OCI-LY7 (cell line): ENCODE measurements at regions not wholly inside any gene's neighbourhood (a gene's known extent, or its start where the extent isn't known, plus 50 kb on each side); places are given as distances from the start of the nearest gene placed in this dataset.
"Not testable (repeated sequence)": the region's sequence is repeated elsewhere in the genome, so short reads cannot be mapped to it uniquely, and the experiment has no call there.

Source experiments
- BruUV-seq: library from RNA; stranded (reverse); fragments of 400-500 nt; replicated peaks from 2 replicates; lab custom pipeline; 2021; lab: Mats Ljungman, UMichigan
- CTCF ChIA-PET: fragments of 300-600 bp; sonication (Branson Sonifier 250); formaldehyde crosslinking; loops from one replicate; lab custom pipeline; 2022; ENCODE audit warnings: antibody characterized with exemption; ENCODE audit not compliant: unreplicated experiment; lab: Charles Lee
- POLR2A ChIA-PET: fragments of 300-600 bp; sonication (Branson Sonifier 250); formaldehyde crosslinking; loops from one replicate; lab custom pipeline; 2022; ENCODE audit warnings: antibody characterized with exemption; lab: Charles Lee
- DNase-seq: peaks from one replicate; pipeline ENCODE4 v3.0.0-alpha.2; 2015; ENCODE audit warnings: low spot score
- H2AFZ ChIP-seq: fragments of 200-600 bp; sonication (generic), shearing (Covaris generic); 2 replicates; pipeline ENCODE4 v1.6.1; 2014; ENCODE audit warnings: mild to moderate bottlenecking, antibody characterized with exemption, low read length, moderate library complexity
- H3K27ac ChIP-seq: fragments of 200-600 bp; sonication (generic); 2 replicates; pipeline ENCODE4 v1.5.1; 2014; ENCODE audit warnings: mixed run types, low read depth, mild to moderate bottlenecking, moderate library complexity, low read length, inconsistent platforms; ENCODE audit not compliant: poor library complexity, severe bottlenecking
- H3K36me3 ChIP-seq: fragments of 200-600 bp; sonication (generic); 2 replicates; pipeline ENCODE4 v1.6.1; 2014; ENCODE audit warnings: mild to moderate bottlenecking, antibody characterized with exemption, low read length, moderate library complexity, mixed read lengths; ENCODE audit not compliant: insufficient read depth
- H3K4me1 ChIP-seq: fragments of 200-600 bp; sonication (generic); 2 replicates; pipeline ENCODE4 v1.5.1; 2014; ENCODE audit warnings: mild to moderate bottlenecking, low read length; ENCODE audit not compliant: insufficient read depth, poor library complexity, severe bottlenecking
- H3K4me2 ChIP-seq: fragments of 200-600 bp; sonication (generic); 2 replicates; pipeline ENCODE4 v1.6.1; 2014; ENCODE audit warnings: mild to moderate bottlenecking, low read length
- H3K4me3 ChIP-seq: fragments of 200-600 bp; sonication (generic); 2 replicates; pipeline ENCODE4 v1.5.1; 2014; ENCODE audit warnings: mild to moderate bottlenecking, low read depth, low read length; ENCODE audit not compliant: poor library complexity, severe bottlenecking
- H3K79me2 ChIP-seq: fragments of 200-600 bp; sonication (generic); 2 replicates; pipeline ENCODE4 v1.6.1; 2016; ENCODE audit warnings: low read depth, mild to moderate bottlenecking, low read length, moderate library complexity, mixed read lengths; ENCODE audit not compliant: insufficient read depth
- H3K9me2 ChIP-seq: fragments of 200-600 bp; sonication (generic); 2 replicates; pipeline ENCODE4 v1.6.1; 2016; ENCODE audit warnings: mild to moderate bottlenecking, low read length, mixed read lengths; ENCODE audit not compliant: insufficient read depth
- H3K9me3 ChIP-seq: fragments of 200-600 bp; sonication (generic); 2 replicates; pipeline ENCODE4 v1.6.1; 2014; ENCODE audit warnings: mild to moderate bottlenecking, mixed run types, low read length, mixed read lengths
- H4K20me1 ChIP-seq: fragments of 200-600 bp; sonication (generic); 2 replicates; pipeline ENCODE4 v1.6.1; 2014; ENCODE audit warnings: mild to moderate bottlenecking, antibody characterized with exemption, low read length, moderate library complexity, mixed read lengths; ENCODE audit not compliant: insufficient read depth
- EZH2phosphoT487 ChIP-seq: fragments of 200-600 bp; sonication (generic); IDR thresholded peaks from 2 replicates; pipeline ENCODE4 v1.6.1; 2018; ENCODE audit warnings: low read depth, borderline replicate concordance, mild to moderate bottlenecking, mixed run types, antibody characterized with exemption, low read length, moderate library complexity, mixed read lengths
- intact Hi-C: fragments of 100-400 bp; cut with micrococcal nuclease; formaldehyde crosslinking; loops from one replicate; pipeline ENCODE4 v1.10.0; 2022; ENCODE audit not compliant: unreplicated experiment
- TF ChIP-seq, protein P1 (sequence below): fragments of 200-600 bp; sonication (generic); conservative IDR thresholded peaks from 2 replicates; pipeline ENCODE4 v1.5.1; 2014; ENCODE audit warnings: mild to moderate bottlenecking, antibody characterized with exemption, low read length, moderate library complexity, mixed read lengths

DNA sequence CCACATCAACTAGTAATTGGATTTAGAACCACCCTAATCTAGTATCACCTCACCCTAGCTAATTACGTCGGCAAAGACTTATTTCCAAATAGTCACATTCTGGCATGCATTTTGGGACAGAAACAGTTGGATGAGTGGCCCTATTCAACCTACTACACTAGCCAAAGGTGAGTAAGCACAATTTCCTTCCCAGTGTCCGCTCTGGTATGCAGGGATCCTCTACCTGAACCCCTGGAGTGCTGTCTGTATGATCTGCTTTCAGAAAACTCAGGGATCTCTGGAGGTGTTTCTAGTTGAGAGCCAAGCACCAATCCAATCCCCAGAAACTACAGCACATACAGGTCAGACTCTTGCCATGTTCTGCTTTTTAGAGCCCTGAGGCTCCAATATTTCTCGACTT is 717.4 kb upstream of the MANEA start:
- no peak overlapping the region for H3K27ac ChIP-seq
- ChIA-PET CTCF (no interaction called here), POLR2A (interaction anchor here (0.7 kb wide), 1 partner anchor 12 kb away, joined by 3 read pairs; no protein-coding TSS in a partner anchor)
- no TSS peak for BruUV-seq
- H3K4me1 ChIP-seq, result no peaks in the 10 kb centered on the region
- no peaks in the 10 kb centered on the region for H3K9me3 ChIP-seq
- H3K9me2 ChIP-seq, result no peaks in the 10 kb centered on the region
- H4K20me1 ChIP-seq, result no peaks in the 10 kb centered on the region
- no peak overlapping the region for H2AFZ ChIP-seq
- no peak overlapping the region for H3K4me3 ChIP-seq
- intact Hi-C loops, result no loop called here
- H3K79me2 ChIP-seq, result no peaks in the 10 kb centered on the region
- no peaks in the 10 kb centered on the region for H3K36me3 ChIP-seq
- DNase-seq, result no peak
- no peak overlapping the region for H3K4me2 ChIP-seq
- no peak for TF ChIP-seq EZH2phosphoT487
- TF ChIP-seq, protein P1, sequence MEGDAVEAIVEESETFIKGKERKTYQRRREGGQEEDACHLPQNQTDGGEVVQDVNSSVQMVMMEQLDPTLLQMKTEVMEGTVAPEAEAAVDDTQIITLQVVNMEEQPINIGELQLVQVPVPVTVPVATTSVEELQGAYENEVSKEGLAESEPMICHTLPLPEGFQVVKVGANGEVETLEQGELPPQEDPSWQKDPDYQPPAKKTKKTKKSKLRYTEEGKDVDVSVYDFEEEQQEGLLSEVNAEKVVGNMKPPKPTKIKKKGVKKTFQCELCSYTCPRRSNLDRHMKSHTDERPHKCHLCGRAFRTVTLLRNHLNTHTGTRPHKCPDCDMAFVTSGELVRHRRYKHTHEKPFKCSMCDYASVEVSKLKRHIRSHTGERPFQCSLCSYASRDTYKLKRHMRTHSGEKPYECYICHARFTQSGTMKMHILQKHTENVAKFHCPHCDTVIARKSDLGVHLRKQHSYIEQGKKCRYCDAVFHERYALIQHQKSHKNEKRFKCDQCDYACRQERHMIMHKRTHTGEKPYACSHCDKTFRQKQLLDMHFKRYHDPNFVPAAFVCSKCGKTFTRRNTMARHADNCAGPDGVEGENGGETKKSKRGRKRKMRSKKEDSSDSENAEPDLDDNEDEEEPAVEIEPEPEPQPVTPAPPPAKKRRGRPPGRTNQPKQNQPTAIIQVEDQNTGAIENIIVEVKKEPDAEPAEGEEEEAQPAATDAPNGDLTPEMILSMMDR, result no peak

GRCh38 chr6:94856999-94857398 is 720.3 kb upstream of the MANEA start:
- CTCF ChIA-PET, H3K27ac ChIP-seq, intact Hi-C loops, H3K4me3 ChIP-seq, H3K9me3 ChIP-seq, H3K9me2 ChIP-seq, H4K20me1 ChIP-seq, H2AFZ ChIP-seq, BruUV-seq, DNase-seq, H3K36me3 ChIP-seq, H3K79me2 ChIP-seq, H3K4me1 ChIP-seq, H3K4me2 ChIP-seq, POLR2A ChIA-PET: not testable (repeated sequence)

DNA sequence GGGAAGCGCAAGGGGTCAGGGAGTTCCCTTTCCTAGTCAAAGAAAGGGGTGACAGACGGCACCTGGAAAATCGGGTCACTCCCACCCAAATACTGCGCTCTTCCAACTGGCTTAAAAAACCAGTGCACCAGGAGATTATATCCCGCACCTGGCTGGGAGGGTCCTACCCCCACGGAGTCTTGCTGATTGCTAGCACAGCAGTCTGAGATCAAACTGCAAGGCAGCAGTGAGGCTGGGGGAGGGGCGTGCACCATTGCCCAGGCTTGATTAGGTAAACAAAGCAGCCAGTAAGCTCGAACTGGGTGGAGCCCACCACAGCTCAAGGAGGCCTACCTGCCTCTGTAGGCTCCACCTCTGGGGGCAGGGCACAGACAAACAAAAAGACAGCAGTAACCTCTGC is 726.0 kb upstream of the MANEA start:
- CTCF ChIA-PET, DNase-seq, H4K20me1 ChIP-seq, H3K4me2 ChIP-seq, H3K36me3 ChIP-seq, intact Hi-C loops, H3K4me1 ChIP-seq, H3K9me3 ChIP-seq, H3K27ac ChIP-seq, H3K4me3 ChIP-seq, H3K9me2 ChIP-seq, H2AFZ ChIP-seq, BruUV-seq, H3K79me2 ChIP-seq, POLR2A ChIA-PET: not testable (repeated sequence)

DNA sequence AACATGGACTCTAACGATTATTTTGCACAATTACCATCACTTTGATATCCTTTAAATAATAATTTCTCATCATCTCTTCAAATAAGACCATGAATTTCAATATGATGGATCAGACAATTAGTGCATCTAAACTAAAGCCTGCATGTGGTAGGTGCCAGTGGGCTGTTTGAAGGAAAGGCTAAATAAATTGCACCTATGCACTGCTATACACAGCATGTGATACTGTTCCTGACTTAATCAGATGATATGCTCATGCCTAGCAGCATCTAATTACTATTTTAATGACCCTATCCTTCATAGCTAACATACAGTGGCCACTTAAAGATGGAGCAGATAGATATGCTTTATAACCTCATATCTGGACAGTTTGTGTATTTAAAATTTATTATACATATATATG is 731.6 kb upstream of the MANEA start:
- H3K27ac ChIP-seq, result no peak overlapping the region
- ChIA-PET POLR2A (no interaction called here), CTCF (no interaction called here)
- BruUV-seq, result no TSS peak
- no peak for DNase-seq
- H3K4me1 ChIP-seq, result no peaks in the 10 kb centered on the region
- no peaks in the 10 kb centered on the region for H4K20me1 ChIP-seq
- H3K9me2 ChIP-seq, result no peaks in the 10 kb centered on the region
- H3K4me2 ChIP-seq, result no peak overlapping the region
- TF ChIP-seq EZH2phosphoT487, result no peak
- TF ChIP-seq, protein P1, result no peak
- no peaks in the 10 kb centered on the region for H3K9me3 ChIP-seq
- H3K79me2 ChIP-seq, result no peaks in the 10 kb centered on the region
- H3K36me3 ChIP-seq, result no peaks in the 10 kb centered on the region
- H3K4me3 ChIP-seq, result no peak overlapping the region
- intact Hi-C loops, result no loop called here
- H2AFZ ChIP-seq, result no peak overlapping the region
